RKO (cell line): ENCODE measurements at regions not wholly inside any gene's neighbourhood (a gene's known extent, or its start where the extent isn't known, plus 50 kb on each side); places are given as distances from the start of the nearest gene placed in this dataset.

ENCODE experiments used
- DNase-seq: peaks from one replicate; pipeline ENCODE4 v3.0.0-alpha.2; 2016; ENCODE audit warnings: low spot score

DNA sequence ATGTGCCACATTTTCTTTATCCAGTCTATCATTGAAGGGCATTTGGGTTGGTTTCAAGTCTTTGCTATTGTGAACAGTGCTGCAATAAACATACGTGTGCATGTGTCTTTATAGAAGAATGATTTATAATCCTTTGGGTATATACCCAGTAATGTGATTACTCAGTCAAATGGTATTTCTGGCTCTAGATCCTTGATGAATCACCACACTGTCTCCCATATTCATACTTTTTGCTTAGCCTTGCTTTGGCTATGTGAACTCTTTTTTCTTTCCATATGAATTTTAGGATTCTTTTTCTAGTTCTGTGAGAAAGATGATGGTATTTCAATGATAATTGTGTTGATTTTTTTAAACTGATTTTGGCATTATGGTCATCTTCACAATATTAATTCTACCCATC is 530.1 kb downstream of the SLC6A15 start:
- peak; percentile 68 for DNase-seq

DNA sequence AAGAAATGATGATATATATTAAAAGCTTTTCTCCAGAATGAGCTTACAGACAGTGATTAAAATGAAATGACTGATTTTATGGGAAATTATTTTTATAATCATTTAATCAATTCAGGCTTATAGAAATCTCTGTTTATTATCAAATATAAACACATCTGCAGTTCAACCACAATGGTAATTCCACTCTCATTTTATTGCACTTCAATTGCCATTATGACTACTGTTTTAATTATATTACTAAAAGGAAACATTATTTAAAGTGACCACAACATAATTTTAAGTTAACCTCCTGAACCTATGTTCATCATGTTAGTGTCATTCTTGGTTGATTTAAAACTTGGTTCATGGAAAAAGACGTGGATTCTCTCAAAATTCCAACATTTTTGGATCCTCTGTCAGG is 536.3 kb downstream of the SLC6A15 start:
- no peak for DNase-seq

DNA sequence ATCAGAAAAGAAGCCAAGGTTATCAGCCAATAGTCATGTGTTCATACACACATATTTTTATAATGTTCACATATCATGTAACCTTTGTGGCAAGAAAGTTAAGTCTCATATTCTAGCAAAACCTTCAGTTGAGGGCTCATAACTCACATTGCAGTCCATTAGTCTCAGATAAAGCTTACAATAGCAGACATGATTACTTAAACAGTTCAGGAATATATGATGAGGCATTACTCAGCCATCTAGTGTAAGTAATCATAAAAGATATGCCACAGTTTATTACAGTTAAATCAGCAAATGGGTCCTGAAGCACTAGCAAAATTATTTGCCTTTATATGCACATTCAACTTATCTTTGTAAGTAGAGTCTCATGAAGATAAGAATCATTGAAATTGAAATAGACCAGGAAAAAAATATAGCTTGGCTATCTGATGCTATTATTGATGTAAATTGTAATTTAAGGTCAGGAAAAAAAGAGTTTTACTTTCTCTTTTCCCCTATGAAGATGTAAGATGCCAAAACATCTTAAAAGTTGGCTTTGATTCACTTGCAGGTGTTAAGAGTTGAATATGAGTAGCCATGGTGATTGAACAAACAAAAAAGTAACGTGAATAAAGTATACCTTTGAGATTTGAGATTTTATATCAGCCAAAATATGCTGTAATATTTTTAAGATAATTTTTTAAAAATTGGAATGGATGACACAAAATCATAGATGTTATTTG is 537.0 kb downstream of the SLC6A15 start:
- DNase-seq: peak; percentile 2

DNA sequence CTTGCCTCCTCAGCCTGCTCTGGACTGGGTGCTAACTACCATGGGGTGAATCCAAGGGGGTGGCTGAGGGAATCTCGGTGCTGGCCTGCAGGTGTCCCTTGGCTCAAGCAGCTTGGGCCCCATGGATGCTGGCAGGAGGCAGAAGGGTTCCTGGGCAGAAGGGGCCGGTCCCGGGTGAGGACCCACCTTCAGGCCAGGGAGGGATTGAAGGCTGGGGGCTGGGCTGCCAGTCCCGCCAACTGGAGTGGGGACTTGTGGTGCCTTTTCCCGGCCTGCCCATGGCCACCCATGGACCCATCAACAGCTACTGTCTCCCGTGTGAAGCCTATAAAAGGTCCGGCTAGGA is 550.1 kb downstream of the SLC6A15 start:
- DNase-seq: no peak

DNA sequence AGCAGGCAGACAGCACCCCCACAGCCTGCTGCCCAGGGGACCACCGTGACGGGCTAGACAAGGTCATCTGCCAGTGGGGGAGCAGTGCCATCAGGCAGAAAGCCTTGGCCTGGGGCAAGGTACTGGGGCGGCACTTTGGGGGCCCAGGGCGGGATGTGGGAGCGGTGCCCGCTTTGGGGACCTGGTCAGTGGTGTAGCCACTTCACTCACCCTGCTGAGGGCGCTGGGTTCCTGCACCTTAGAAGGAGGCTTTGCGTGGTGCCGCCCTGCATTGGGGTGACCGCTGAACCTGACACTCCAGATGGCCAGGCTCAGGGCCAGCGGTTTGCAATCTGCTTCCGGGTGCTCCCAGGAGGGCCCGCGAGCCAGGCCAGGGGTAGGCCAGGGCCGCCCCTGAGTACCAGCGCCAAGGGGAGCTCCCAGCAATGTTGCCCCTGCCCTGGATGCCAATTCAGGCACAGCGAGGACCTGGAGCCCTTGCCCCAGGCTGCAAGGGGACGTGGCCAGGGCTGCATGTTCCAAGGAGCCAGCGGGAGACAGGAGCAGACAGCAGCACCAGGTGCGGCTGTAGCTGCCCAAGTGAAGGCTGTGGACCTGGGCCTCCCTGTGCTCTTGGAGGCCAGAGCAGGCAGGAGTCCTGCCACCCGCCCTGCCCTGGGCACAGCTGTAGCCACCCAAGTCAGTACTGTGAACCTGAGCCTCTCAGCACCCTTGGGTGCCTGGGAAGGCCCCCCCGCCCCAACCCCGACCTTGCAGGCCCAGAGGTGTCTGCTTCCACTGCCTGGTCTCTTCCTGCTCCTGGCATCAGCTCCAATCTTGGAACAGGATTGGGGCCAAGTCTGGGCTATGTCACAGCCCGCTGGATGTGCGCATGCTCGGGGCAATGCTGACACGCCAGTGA is 550.7 kb downstream of the SLC6A15 start:
- no peak for DNase-seq

DNA sequence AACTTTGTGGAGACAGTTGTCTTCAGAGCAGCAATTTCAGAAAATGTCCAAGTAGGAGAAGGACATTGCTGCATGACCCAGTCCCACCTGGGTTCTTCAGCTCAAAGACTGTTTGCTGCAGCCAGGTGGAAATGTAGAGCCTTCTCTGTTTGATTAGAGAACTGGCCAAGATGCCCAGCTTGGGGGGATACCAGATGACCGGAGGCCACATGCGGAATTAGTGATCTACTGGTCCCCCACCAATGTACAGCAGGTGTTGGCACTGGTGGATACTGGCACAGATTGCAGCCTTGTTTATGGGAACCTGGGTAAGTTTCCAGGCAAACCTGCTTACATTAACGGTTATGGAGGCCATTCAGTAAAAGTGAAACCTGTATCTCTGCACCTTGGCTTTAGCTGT is 555.3 kb downstream of the SLC6A15 start:
- DNase-seq: no peak

DNA sequence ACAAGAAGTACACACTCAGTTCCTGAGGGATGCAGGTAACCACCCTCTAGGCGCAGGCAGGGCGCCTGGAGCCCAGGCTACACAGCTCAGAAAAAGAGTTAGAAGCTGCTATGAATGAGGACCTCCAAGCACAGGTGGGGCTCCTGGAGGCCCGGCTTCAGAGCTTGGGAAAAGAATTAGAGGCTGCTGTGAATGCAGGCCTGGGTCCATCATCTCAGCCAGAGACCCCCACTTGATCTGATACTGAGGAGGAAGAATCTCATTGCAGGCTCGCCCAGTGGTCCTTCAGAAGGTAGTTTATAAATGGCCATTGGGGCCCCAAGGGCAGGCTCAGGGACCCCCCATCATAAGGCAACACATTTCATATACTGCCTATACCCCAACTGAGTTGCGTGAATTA is 556.4 kb downstream of the SLC6A15 start:
- DNase-seq: no peak

DNA sequence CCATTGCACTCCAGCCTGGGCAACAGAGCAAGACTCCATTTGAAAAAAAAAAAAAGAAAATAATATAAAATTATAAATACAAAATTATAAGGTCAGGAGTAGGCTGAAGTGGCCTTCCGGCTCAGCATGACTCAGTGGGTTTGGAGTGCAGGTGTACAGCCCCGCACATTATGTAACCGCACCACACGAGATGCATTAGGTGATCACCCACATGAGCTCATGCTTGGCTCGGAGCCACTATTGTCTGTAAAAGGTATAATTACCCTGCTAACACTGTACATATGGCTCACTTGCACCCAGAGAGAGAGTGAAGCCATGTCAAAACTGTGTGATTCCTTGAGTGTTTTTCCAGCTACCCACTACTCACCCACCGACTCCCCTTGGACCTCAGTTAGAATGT is 557.0 kb downstream of the SLC6A15 start:
- no peak for DNase-seq

DNA sequence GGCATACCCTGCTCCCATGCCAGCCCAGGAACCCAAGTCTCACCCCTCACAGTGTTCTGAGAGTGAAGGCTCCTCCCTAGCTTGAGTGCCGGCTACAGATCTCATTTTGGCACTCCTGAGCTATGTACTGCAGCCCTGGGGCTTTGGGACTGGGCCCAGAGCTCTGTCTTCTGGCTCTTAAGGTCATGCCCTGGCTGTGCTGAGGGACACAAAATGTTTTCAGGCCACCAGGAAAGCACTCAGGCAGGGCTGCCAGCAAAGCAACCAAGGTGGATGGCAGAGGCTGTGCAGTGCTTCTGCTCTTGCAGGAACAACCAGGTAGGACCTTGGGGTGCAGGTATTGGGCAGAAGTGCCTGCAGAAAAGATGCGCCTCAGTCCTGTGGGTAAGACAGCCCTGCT is 564.0 kb downstream of the SLC6A15 start:
- no peak for DNase-seq

DNA sequence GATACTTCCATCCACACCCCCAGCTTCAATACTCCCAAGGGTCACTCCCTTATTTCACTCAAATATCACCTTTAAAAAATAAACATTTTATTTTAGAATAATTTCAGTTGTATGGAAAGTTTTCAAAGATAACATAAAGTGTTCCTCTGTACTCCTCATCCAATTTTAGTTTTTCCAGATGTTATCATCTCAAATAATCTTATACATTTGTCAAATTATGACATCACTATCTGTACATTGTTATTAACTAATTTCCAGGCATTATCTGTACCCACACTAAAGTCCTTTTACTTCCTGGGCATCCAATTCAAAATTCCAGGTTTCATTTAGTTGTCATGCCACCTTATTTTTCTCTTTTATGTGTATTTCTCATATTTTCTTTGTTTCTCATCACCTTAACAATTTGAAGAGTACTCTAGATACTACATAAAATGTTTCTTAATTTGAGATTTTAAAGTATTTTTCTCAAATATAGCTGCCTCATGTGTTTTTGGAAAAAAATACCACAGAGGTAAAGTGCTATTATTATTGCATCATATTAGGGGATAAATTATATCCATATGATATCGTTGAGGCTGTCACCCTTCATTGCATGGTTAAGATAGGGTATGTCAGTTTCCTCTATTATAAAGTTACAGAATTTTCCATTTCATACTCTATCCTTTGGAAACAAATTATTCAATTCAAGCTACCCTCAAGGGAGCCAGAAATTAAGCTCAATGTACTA is 571.0 kb downstream of the SLC6A15 start:
- DNase-seq: no peak

DNA sequence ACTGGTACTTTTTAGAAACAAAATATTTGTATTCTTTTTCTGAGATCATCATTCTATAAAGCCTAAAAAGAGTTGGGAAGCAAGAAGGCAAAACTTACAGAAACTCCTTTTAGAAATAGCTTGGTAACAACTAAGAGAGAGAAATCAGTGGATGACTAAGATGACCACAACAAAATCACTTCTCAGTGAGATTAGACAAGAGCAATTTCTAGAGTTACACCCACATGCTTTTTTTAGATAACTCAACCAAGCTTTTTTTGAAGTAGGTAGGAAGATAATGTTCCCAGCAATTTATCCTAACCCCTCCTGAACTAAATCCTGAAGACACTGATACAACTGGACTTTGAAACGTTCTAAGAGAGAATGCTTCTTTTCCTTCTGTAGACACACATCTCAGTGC is 576.4 kb downstream of the SLC6A15 start:
- no peak for DNase-seq

DNA sequence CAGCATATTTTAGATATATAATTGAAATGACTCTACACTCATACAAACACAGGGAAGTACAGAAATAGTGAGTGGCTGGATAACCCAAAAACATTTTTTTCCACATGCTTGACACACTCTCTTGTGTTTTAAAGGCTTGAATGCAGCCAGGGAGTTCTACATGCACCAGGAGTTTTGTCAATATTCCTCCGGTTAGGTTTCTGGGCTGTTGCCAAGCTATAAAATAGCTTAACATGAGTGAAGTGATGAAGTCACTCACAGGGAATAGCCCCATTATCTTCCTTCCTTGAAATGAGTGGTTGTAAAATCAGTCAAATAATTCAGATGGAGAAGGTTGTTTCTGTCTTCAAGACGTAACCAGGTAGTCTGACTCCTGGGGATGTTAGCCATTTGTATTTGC is 582.7 kb downstream of the SLC6A15 start:
- DNase-seq: no peak

DNA sequence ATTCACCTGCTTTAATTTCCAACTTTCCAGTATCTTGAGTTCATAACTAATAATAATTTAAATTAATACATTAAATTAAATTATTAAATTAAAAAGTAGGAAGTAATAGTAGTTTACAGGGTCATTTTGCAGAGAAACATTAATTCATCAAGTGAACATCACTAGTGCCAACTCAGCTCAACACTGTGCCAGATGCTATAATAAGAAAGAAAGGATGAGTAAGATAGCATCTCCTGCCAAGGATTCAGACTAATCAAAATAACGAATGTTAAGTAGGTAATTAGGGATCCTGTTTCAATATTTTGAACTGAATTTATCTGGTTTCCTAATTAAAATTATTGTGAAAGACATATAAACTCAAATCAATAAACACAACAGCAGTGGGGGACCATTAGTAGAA is 596.7 kb downstream of the SLC6A15 start:
- DNase-seq: no peak

DNA sequence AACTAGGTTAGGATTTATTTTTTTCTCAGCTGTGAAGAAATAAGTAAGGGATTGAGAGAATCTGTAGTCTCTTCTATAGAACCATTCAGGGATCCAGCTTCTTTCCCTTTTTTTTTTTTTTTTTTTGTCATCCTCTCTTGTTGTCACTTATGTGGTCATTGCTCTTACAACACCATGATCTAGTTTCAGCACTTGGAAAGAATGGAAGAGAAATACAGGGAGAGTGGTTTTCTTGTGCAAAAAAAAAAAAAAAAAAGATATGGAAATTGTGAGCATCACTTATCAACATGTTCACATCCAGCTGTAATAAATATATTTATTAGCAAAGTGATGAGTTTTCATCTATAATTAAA is 599.3 kb downstream of the SLC6A15 start:
- no peak for DNase-seq

DNA sequence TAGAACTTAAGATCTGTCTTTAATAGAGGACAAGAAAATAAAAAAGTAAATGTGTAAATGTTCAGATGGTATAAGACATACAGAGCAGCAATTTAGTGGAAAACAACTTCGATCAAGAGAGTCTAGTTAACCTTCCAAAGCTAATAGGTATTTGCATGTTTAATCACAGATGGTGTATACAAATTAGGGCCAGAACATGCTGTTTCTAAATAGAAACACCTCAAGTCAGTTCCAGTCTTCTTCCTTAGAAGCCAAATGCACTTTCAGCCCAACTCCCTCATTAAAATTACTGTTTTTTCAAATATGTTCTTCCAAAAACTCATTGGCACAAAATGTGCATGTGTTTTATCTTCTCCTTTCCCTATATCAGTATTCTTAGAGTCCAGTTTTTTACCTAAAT is 604.4 kb downstream of the SLC6A15 start:
- DNase-seq: no peak

DNA sequence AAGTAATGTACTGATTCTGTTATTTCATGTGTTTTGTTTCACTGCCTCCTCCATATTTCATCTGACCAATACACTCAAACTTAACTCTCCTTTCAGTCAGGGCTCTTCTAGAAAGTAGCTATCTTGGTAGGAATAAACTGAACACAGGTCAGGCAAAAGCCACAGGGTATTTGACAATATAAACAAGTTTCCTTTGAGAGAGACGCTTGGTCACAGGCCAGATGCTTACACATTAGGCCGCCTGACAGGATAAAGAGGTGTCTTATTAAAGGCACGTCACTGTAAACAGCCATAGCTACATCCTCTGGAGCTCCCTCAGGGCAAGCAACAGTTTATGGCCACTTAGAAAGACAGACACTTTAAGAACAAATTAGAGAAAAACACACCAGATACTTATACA is 607.5 kb downstream of the SLC6A15 start:
- DNase-seq: no peak

DNA sequence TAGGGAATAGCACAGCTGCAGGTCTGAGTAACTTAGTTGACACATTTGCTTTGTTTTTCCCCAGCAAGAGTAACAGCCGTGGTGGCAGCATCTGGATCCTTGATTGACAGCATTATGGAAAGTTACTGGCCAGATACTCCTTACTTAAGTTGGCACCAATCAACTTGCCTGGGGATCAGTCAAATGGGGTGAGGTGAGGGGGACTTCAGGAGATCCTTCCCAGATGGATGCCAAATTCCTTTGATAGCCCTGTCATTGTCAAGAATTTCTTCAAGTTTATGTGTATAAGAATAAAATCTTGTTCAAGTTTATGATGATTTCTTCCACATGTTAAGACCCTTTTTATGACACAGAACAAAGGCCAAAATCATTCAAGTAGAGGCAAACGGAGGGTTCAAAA is 618.4 kb downstream of the SLC6A15 start:
- DNase-seq: no peak

DNA sequence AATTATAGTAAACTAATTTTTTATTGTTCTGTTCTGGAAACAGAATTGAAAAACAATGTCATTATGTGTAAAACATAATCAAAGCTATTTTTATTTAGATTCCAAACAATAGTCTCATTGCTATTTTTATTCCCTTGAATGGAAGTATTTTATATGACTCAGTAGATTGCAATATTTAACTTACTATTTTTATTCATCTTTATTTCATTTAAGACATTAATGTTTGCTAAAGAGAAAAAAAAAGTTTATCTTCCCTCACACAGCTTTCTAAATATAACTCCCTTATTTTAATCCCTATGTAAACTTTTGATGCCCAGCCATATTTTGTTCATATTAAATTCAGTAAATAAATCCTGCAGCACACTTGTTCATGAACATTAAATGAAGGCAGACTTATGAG is 622.4 kb downstream of the SLC6A15 start:
- DNase-seq: no peak

DNA sequence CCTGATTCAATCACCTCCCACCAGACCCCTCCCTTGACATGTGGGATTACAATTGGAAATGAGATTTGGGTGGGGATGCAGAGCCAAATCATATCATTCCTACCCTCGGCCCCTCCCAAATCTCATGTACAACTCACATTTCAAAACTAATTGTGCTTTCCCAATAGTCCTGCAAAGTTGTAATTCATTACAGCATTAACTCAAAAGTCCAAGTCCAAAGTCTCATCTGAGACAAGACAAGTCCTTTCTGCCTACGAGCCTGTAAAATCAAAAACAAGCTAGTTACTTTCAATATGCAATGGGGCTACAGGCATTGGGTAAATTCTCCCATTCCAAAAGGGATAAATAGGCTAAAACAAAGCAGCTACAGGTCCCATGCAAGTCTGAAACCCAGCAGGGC is 634.6 kb downstream of the SLC6A15 start:
- no peak for DNase-seq

DNA sequence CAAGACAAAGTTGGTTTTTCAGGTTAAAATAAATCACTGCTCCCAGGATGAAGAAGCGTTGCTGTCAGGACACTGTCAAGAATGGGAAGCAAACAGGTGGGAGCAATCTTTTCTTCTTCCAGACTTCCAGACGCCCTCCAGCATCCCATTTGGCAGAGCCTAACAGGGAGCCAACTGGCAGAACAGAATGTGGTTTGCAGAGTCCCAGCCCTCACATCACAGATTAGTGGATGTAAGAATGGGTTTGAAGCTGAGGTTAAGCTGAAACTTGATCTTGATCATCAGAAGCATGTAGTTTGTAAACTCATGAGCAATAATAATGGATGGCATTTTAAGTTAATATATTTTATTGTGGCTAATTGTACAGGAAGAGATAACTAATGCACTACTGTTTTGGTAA is 636.4 kb downstream of the SLC6A15 start:
- no peak for DNase-seq

DNA sequence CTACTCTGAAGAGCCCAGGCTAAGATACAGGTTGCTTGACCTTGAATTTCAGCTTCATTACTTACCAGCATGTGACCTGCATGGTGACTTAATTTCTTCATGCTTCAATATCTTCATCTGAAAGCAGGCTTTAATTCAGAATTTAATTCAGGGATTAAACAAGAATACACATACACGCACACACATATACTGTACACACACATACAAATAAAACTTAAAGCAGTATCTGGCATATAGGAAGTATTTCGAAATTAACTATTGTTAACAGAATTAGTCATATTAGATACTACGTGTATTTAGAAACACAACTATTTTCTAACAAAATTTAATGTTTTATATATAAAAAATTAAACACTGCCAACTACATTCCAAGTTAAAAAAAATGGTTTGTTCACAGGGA is 640.3 kb downstream of the SLC6A15 start:
- DNase-seq: no peak

DNA sequence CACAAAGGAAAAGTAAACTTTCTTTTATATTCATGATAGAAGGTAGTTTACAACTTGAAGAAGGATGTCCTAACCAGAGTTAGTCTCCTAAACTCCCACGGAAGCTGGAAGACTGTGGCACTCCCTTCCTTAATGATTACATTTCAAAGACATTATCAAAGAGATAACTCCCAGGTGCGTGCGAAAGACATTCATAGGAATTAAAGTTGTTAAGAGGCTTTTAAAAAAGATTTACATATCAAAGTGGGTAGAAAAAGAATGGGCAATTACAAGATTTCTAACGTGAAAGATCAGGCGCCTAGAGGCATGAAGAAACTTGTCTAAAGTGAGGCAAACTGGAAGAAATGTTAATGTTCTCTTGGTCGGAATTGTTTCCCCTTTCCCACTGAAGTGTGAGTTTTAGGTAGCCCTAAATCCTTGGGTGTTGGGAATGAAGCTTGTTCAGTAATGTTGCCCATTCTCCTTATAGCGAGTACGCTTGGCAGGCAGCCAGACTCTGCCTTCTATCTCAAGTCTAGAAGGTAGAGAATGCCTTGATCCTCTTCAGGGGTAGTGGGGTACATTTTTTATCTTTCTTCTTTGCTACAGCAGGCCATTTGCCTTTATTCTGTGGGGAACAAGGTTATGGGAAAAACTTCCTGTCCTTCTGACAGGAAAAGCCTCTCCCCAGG is 642.0 kb downstream of the SLC6A15 start:
- DNase-seq: no peak

DNA sequence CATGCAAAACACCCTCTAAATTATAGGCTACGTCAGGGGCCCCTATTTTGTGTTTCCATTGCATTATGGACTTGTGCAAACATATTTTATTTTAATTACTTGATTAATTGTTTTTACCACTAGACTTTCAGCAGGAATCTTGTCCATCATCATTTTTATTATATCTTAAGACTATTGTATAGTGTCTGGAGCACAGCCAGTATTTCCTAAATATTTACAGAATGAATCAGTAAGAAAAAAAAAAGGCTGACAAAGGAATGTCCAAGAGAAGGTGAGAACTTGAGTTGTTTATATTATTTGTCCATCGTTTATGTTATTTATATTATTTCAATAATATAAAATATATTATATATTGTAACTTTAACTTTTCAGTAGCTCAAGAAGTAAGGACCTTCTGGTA is 664.7 kb downstream of the SLC6A15 start:
- no peak for DNase-seq
